ENCODE measurements at regions not wholly inside any gene's neighbourhood (a gene's known extent, or its start where the extent isn't known, plus 50 kb on each side); places are given as distances from the start of the nearest gene placed in this dataset.
"Not testable (repeated sequence)": the region's sequence is repeated elsewhere in the genome, so short reads cannot be mapped to it uniquely, and the experiment has no call there.

DNA sequence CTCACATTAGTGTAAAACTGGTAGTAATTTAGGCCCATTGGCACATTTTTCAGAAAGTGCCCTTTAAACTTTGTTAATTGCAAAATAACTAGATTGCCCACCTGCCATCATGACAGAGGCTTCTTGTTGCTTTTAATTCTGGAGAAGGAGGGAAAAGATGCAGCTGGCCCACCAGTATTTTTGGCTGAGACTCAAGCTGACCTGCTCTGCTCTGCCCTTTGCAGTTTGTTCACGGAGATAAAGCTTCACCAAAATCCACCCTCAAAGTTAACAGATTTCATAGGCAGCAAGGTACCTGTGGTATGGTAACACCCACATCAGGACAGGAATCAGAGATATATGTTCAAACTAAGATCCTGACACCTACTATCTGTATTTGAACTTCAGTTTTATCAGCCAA, 170.2 kb upstream of the OR4C13 start:
- TF ChIP-seq POLR2A (IDR thresholded peaks at IDR 0.05; ENCODE audit: low read length); GATA1 (IDR thresholded peaks at IDR 0.05; ENCODE audit: low read depth, low read length): not testable (repeated sequence)
